Cardiac muscle cell (in vitro differentiated cells and primary cell): ENCODE measurements at regions not wholly inside any gene's neighbourhood (a gene's known extent, or its start where the extent isn't known, plus 50 kb on each side); places are given as distances from the start of the nearest gene placed in this dataset.

ENCODE experiments used
- DNase-seq, 2 donors: peaks; one replicate each; pipeline versions ENCODE4 v3.0.0 to v3.0.0-alpha.2; 2010 to 2017; ENCODE audit warnings: low read depth in 1 of 2, low spot score in 1 of 2
- H3K27ac ChIP-seq: fragments of 200-600 bp; sonication (generic); 2 replicates; pipeline ENCODE4 v1.5.1; 2016
- H3K27me3 ChIP-seq: fragments of 200-600 bp; sonication (generic); 2 replicates; pipeline ENCODE4 v1.6.0; 2016; ENCODE audit warnings: control low read depth
- H3K36me3 ChIP-seq: fragments of 200-600 bp; sonication (generic); 2 replicates; pipeline ENCODE4 v1.5.1; 2016; ENCODE audit warnings: control low read depth
- H3K4me1 ChIP-seq: fragments of 200-600 bp; sonication (generic); 2 replicates; pipeline ENCODE4 v1.8.1; 2017; ENCODE audit warnings: low read depth, mild to moderate bottlenecking, mixed run types
- H3K4me3 ChIP-seq: fragments of 200-600 bp; sonication (generic); 2 replicates; pipeline ENCODE4 v1.5.1; 2016; ENCODE audit warnings: mild to moderate bottlenecking
- H3K9me3 ChIP-seq: fragments of 200-600 bp; sonication (generic); 2 replicates; pipeline ENCODE4 v1.5.1; 2017; ENCODE audit warnings: low read depth, mild to moderate bottlenecking, control low read depth
- TF ChIP-seq, protein P1 (sequence below): IDR thresholded peaks from 2 replicates; pipeline ENCODE4 v1.5.1; 2012; ENCODE audit warnings: low read depth, mild to moderate bottlenecking, low read length

DNA sequence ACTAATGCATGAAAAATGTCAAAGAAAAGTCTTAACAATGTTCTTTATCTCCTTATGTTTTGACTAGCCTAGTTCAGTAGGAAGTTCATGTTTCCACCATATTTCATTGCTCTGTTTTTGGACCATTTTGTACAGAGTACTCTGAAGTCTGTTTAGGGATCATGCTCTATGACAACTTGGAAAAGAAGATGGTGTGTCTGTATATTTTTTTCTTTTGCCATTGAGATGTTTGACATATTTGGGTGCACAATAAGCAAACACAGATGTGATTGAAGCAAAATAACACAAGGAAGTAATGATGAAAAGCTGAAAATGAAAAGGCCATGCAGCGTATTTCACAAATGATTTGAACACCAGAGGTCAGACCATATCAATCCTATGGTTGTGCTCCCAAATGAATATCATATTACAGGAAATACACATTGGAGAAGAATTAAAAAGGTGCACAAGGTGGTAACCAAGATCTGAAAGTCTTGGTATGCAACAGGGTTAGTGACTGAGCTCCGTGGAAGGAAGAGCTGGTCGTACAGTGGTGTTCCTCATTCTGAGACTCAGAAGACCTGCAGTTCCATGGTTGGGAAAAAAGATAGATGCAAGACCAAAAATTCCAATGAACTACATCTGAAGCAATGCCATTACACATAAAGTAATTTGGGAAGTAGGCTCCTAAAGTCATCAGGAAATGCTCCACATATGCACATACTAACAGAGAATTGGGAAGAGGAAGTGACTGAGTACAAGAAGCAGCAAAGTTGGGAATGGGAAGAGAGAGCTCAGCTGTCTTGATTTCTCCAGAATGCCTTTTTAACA is 463.5 kb downstream of the LMO4 start:
- Histone ChIP-seq H3K36me3 (no peaks in the 10 kb centered on the region), H3K4me3 (no peak overlapping the region), H3K9me3 (no peaks in the 10 kb centered on the region), H3K27me3 (no peaks in the 10 kb centered on the region), H3K4me1 (peaks cover 28% of the 10 kb centered on the region), H3K27ac (no peak overlapping the region)
- DNase-seq, result no peak
- TF ChIP-seq, protein P1, sequence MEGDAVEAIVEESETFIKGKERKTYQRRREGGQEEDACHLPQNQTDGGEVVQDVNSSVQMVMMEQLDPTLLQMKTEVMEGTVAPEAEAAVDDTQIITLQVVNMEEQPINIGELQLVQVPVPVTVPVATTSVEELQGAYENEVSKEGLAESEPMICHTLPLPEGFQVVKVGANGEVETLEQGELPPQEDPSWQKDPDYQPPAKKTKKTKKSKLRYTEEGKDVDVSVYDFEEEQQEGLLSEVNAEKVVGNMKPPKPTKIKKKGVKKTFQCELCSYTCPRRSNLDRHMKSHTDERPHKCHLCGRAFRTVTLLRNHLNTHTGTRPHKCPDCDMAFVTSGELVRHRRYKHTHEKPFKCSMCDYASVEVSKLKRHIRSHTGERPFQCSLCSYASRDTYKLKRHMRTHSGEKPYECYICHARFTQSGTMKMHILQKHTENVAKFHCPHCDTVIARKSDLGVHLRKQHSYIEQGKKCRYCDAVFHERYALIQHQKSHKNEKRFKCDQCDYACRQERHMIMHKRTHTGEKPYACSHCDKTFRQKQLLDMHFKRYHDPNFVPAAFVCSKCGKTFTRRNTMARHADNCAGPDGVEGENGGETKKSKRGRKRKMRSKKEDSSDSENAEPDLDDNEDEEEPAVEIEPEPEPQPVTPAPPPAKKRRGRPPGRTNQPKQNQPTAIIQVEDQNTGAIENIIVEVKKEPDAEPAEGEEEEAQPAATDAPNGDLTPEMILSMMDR, result no peak

DNA sequence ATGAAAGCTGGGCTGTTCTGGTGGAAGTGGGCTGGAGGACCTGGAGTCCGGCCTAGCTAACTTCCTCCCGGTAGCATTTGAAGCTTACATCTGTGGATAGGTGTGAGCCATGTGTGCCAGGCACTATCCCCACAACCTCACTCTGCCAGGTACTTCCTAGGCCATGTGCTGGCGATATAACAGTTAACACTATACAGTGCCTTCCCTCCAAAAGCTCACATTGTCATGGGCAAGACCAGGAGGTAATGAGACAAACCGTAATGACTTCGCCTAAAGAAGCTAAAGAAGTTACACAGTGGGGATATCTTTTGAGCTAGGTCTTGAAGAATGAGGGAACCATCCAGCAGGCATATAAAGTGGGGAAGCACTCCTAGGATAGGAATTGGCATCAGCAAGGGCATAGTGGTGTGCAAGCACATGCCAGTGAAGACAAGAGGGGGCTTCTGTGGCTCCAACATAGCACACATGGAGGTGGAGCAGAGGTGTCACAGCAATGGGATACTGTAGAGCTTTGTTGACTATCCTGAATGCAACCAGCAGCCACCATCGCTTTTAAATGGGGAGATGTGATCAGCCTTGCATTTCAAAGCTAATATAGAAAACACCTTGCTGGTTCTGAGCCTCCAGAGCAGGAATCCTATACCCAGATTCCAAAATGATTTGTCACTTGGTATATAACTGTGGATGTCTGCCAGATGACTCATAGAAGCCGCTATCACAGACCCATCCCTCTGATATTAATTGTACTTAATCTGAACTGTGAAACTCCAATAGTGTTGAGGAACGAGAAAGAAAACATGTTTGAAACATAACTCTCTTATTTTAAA is 466.3 kb downstream of the LMO4 start:
- DNase-seq, result peak in 1 of 2 donors; percentile 67
- no peaks in the 10 kb centered on the region for H3K9me3 ChIP-seq

DNA sequence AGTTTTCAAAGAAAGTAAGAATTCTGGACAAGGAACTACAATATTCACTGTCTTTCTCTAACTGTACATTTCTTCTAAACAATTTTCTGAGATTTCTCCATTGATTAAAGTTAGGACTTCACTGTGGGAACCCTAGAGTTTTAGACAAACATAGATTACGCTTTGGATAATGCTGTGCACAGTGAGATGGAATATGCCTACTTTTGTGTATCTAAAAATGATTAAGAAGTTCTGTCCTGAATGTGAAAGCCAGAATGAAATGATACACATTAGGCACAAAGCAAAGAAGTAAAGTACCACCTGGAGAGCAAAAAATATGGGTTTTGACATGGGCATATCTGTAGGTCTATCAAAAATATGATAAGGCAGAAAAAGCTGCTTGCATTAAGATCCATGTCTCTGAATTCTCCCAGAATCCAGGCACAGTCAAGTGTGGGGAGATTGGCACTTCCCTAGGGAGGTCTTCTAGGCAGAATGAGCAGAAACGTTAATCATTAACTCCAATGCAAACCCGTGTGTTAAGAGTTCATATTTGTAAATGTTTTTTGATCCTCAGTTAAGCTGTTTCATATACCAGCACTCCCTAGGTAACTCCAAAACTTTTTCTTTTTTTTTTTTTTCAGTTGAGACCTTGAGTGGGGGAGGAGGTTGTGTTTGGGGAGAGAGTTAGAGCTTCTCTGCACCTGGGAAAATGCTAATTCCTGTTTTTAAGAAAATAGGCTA is 467.1 kb downstream of the LMO4 start:
- TF ChIP-seq, protein P1, result no peak
- H3K27me3 ChIP-seq, result no peaks in the 10 kb centered on the region
- no peak for DNase-seq
- no peak overlapping the region for H3K27ac ChIP-seq
- H3K36me3 ChIP-seq, result no peaks in the 10 kb centered on the region
- H3K9me3 ChIP-seq, result no peaks in the 10 kb centered on the region
- no peak overlapping the region for H3K4me3 ChIP-seq
- peaks cover 8% of the 10 kb centered on the region for H3K4me1 ChIP-seq

More for the DNA sequence above, 466.3 kb downstream of the LMO4 start:
- TF ChIP-seq, protein P1, result no peak
- Histone ChIP-seq H3K4me1 (peaks cover 8% of the 10 kb centered on the region), H3K27me3 (no peaks in the 10 kb centered on the region), H3K4me3 (no peak overlapping the region), H3K36me3 (no peaks in the 10 kb centered on the region), H3K27ac (no peak overlapping the region)

DNA sequence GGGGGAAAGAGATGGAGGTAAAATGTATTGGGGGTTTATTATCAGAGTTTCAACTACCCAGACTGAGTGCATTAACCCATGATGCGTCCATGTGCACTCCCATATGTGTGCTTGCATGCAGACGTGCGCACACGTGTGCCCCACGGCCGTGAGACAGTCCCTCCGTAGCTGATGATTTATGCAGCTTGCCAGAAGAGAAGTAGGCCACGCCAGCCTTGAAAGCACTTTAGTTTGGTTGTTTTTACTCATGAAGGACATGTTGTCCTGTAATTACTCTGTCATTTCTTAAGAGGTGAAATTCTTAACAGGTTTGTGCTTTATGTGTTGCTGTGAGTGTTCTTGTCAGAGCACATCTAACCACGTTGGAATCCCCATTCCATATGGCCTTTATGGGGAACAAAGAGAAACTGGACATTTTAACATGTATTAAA is 467.8 kb downstream of the LMO4 start:
- Histone ChIP-seq H3K9me3 (no peaks in the 10 kb centered on the region), H3K36me3 (no peaks in the 10 kb centered on the region), H3K27me3 (no peaks in the 10 kb centered on the region), H3K27ac (no peak overlapping the region), H3K4me3 (no peak overlapping the region), H3K4me1 (peaks cover 8% of the 10 kb centered on the region)
- TF ChIP-seq, protein P1, result no peak
- DNase-seq, result no peak

DNA sequence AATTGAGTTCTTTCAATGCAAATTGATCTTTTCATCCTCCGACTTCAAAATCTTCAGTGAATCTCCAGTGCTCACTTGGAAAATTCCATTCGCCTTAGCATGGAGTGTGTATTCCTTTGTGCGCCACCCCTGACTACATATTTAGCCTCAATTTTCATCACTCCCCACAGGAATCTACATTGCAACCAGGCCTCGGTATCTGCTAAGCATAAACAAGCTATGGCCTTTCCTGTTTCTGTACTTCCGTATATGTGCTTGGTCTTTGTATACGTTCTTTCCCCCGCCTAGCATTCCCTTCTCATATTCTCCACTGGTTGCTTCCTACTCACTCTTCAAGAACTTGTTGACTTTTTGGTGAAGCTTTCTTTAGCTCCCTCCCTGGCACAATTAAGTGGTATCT is 470.8 kb downstream of the LMO4 start:
- no peak overlapping the region for H3K4me3 ChIP-seq
- no peaks in the 10 kb centered on the region for H3K36me3 ChIP-seq
- H3K9me3 ChIP-seq, result no peaks in the 10 kb centered on the region
- no peak for DNase-seq
- TF ChIP-seq, protein P1, result no peak
- H3K27ac ChIP-seq, result no peak overlapping the region
- no peaks in the 10 kb centered on the region for H3K27me3 ChIP-seq
- H3K4me1 ChIP-seq, result peaks cover 8% of the 10 kb centered on the region
